Activated CD4-positive, alpha-beta T cell treated with anti-CD3 and anti-CD28 coated beads for 4 hours (primary cell): ENCODE measurements at regions not wholly inside any gene's neighbourhood (a gene's known extent, or its start where the extent isn't known, plus 50 kb on each side); places are given as distances from the start of the nearest gene placed in this dataset.
"Not testable (repeated sequence)": the region's sequence is repeated elsewhere in the genome, so short reads cannot be mapped to it uniquely, and the experiment has no call there.

Source experiments
- DNase-seq, 2 donors: peaks; one replicate each; pipeline ENCODE4 v3.0.0-alpha.2; 2020

DNA sequence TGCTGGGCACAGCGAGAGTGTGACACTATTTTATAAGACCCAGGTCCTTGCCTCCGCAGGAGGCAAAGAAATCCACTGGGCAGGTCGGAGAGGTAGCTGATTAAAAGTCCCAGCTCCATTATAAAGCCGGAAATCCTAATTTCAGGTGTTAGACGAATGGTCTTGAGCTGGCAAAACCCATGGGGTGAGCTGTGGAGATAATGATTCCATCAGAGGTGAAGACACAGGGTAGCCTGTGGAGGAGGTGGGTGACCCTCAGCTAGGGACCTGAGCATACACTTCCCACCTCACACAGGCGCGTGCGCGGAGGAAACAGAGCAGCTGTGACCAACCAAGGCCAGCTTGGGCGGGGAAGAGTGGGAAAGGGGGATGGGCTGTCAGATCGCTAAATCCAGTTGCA, 201.7 kb upstream of the CXCR4 start:
- no peak for DNase-seq

DNA sequence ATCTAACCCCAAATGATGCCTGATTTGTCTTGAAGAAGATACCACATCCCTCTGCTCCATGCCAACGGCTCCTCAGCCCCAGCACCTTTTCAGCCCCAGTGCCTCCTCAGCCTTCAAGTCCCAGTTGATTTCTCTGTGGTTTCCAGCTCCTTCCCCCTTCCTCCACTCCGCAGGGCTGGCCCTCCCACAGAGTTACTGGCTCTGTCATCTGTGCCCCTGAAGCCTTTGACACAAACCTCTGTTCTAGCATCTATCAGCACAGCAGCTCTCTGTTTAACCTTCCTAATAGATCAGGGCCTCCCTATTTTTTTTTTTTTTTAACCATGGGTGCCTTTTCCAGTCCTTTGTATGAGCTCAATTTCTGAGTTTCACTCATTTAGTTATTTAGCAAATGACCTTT, 201.3 kb upstream of the CXCR4 start:
- no peak for DNase-seq

DNA sequence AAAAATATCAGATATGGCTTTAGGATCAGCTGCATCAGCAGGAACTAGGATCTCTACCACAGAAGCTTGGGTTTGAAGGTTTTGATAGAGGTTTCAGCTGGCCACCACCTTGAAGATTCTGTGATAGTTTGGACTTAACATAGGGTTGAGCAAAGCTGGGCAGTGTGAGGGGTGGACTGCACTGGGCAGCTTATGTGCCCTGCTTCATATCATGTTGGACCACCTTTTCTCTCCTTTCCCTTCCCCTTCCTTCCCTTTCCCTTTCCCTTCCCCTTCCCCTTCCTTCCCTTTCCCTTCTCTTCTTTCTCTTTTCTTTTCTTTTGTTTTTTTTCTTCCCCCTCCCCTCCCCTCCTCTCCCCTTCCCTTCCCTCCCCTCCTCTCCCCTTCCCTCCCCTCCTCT, 196.3 kb upstream of the CXCR4 start:
- DNase-seq: no peak

DNA sequence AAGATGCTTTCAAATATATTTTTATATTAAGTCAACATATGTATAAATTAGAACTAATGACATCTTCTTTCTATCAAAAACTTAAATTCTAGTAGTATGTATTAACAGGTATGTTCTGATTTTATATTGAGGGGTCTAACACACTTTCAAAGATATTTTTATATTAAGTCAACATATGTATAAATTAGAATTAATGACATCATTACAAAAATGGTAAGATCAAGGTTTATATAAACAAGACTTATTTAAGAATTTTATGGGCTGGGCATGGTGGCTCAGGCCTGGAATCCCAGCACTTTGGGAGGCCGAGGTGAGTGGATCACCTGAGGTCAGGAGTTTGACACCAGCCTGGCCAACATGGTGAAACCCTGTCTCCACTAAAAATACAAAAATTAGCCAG, 194.6 kb upstream of the CXCR4 start:
- not testable (repeated sequence) for DNase-seq

DNA sequence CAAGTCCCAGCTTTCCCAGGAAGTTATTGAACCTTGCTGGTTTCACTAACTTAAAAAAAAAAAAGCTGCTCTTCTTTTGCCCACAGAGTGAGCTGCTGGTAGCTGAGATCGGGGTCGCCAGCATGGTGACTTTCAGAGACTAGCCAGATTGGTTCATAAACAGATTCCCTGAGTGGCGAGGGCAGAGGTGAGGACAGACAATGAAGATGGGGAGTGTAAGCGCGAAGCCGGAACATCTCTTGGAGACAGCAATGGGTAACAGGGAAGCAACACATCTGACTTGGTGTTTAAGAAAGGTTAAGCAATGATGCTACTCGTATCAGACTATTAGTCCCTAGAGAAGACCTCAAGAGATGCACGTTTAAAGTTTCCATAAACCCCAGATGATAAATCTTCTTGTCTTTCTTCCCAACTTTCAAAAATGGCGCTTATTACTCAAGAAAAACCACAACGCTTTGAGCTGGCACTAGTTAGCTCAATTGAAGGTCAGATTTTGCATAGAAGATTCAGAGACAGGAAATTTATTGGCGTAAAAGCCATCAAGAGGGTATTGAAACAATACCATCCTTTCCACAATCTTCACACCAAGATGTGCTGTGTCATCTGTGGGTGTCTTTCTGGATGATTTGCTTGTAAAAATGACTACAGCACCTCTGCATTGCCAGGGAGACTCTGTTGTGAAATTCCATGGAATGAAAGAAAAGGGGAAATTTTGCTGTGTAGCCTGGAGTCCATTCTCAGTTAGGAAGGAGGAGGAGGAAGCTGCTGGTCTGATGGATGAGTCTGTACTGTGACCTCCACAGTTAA, 193.1 kb upstream of the CXCR4 start:
- DNase-seq: peak; percentile 10 to 17

DNA sequence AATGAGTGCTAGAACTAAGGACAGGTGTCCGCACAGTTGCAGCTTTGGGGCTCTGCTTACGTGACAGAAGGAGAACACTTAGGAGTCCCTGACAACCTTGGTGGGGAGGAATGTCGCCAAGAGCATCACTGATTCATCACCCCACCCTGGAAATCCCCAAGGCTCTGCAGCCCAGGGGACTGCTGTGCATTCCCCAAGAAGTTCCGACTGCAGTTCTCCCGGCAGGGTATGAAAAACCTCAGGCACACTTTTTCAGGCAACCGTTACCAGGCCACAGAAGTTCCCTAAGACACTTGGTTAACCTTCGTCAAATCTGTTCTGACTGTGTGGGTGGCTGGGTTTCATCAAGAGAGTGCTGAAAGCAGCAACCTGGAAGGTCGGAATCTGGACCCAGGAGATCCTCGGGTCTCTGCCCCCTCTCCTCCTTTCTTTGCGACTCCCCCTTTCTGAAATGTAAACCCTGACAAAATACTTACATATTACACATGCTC, 192.1 kb upstream of the CXCR4 start:
- DNase-seq: peak in 1 of 2 donors; percentile 15

DNA sequence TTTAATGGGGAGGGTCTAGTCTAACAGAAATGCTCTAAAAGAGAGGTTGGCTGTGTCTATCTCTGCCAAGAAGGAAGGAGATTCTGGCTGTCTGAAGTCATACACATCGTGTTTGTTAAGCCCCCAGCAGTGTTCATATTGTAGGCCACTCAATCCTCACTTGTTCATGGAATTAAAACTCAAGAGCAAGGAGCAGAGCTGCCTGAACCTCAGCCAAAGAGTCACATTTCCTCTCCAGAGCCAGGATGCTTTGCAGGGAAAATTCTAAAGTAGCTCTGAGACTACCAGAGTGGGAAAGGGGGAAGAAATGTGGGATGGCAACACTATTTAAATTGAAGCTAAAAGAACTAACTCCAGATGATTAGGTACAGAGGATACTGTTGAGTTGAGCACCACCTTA, 190.7 kb upstream of the CXCR4 start:
- no peak for DNase-seq

DNA sequence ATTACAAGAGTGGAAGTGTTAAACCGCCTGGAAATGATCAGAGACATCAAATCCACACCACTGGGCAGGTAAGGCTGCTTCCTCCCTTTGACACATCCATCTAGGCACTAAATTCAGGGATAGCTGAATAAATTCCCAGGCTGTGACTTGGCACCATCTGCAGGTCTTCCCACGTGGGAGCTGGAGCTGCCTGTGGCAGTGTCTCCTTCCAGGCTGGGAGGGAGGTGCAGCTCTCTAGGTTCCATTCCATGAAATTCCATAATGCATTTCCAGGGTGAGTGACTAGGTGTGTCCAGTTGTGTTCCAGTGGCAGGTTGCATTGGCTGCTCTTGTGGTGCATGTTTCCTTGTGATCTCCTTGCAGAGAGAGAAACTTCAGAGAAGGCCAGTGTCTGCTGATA, 188.9 kb upstream of the CXCR4 start:
- no peak for DNase-seq

DNA sequence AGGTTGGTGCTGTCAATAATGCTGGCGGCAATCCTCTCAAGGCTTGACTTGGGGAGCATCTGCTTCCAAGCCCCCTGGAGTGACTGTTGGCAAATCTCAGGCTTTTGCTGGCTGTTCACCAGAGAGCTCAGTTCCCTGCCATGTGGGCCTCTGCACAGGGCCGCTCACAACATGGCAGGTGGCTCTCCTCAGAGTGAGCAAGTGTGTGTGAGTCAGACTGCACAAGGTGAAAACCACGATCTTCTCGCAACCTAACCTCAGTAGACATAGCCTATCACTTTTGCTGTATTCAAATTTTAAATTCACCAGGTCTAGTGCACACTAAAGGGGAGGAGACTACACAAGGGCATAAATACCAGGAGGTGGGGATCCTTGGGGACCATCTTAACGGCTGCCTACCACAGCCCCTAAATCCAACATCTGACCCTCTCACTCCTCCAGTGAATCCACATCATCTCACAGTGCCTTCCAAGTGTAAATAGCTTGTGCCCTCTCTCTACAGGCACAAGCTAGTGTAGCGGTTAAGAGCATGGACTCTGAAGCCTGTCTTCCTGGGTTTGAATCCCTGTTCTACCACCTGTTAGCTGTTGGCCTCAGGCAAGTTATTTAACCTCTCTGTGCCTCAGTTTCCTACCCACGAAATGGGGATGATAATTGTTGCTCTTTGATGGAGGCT, 187.7 kb upstream of the CXCR4 start:
- peak; percentile 37 to 54 for DNase-seq

DNA sequence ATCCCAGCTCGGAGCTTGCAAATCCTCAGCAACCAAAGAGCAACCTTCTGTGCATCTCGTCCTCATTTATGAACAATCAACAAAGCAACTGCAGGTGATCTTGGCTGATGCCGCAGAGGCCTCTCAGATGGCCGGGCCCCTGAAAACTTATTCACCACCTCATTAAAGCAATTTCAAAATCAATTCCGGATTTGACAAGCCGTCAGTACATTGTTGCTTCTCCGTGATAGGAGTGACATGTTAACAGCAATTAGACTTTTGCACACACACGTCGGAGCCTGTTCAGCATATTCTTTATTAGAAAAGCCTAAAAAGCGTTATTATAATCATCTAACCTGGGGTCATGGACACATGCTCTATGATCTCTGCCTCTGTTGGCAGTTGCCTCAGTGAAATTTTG, 183.1 kb upstream of the CXCR4 start:
- DNase-seq: no peak

DNA sequence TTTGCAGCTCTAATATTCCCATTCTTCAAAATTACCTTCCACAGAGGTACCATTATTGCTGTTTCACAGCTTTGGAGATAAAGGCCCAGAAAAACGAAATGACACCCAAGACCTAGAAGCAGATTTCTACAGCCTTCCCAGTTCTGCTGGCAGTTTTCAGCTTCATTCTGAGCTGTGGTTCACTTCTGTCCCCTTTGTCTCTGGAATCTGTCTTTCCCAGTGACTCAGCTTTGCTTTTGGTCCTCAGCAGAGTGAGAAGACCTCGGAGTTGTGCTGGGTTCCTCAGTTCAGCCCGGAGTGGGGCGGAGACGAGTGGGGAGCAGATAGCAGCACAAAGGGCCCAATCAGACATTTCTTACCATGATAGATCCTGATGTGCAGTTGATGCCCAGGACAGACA, 180.7 kb upstream of the CXCR4 start:
- no peak for DNase-seq

DNA sequence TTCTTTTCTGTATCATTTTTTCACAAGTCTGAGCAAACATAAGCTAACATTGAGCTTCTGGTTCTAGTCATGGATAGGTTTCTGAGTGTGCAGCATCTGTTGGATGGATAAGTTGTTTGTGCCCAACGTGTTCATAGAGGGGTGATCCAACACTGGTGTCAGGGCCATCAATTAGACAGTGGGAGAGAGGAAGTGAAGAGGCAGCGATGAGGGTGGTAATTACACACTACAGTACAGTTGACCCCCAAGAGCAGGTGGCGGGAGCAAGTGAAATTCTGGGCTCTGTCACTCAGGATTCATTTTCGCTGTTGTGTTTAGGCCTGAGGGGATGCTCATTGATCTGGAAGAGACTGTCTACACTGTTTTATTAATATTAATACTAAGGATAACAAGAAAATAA, 180.0 kb upstream of the CXCR4 start:
- DNase-seq: no peak

DNA sequence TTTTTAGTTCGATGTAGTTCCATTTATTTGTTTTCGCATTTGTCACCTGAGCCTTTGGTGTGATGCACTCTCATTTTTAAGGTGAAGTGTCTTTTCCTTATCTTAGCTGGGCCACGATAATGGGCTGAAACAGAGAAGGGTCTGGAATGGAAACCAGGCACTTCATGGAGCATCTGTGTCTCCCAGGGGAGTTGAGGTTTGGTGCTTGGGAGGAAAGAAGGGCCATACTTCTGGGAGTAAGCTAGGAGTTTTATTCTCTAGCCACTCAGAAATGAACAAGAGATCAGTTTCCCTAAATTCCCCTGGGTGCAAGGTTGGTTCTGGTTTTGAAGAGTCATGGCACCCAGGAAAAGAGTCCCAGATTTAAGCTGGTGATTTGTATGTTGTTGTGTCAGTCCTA, 179.4 kb upstream of the CXCR4 start:
- no peak for DNase-seq

DNA sequence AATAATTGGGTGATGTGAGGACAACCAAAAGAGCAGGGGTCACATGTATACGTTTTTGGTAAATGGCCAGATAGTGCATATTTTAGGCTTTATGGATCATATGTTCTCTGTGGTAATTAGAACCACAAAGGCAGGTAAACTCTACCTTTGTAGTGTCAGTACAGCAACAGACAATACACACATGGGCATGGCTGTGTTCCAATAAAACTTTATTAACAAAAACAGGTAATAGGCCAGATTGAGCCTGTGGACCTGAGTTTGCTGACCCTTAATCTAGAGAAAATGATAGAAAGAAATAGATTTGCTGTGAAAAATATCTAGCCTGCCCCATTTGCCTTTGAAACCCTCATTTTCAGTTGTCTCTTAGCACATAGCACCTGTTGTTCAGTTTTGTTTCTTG, 177.2 kb upstream of the CXCR4 start:
- DNase-seq: no peak

DNA sequence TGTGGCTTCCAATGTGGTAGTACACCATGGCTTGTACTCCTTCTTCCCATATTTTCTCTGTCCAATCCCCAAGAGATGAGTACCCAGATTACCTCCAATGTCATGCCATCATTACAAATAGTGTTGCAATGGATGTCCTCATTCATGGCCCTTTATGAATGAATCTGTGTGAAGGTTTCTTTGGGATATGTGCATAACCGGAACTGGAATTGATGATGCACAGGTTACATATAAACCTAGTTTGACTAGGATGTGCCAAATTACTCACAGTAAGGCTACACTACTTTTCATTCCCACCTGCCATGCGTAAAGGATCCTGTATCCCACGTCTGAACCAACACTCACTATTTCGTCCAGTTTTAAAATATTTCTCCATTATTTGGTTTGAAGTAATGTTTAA, 173.9 kb upstream of the CXCR4 start:
- DNase-seq: no peak

DNA sequence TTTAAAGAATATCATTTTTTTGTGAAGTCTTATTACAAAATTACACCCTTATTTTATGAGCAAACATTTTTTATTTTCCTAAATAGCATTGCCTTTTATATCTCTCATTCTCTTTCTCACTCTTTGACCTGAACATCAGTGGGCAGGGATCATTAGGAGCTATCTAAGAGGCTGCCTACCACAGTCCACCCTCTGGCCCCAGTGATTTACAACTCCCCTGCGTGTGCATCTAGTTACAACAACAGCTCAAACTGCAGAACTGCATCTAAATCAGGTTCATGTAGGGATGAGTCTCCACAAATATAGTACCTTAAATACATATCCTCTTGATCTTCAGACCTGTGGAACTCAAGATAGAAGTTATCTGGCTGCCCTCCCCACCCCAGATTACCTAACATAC, 172.4 kb upstream of the CXCR4 start:
- DNase-seq: no peak

DNA sequence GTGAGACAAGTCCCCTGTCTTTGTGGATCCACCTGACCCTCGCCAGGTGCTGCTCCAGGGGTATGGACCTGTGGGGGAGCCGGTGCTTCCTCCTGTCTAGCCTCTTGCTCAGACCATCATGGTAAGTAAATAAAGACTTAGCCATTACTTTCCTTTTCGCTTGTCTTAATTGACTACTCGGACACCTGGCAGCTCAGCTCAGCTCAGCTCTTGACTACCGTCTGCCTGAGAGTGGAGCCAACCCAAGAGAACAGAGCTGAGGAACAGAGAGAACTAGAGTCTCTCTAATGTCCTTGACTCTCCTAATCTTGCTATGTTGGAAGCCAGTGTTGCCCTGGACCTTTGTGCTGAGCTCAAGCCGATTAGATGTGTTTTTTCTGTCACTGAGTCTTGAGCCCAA, 170.3 kb upstream of the CXCR4 start:
- no peak for DNase-seq

DNA sequence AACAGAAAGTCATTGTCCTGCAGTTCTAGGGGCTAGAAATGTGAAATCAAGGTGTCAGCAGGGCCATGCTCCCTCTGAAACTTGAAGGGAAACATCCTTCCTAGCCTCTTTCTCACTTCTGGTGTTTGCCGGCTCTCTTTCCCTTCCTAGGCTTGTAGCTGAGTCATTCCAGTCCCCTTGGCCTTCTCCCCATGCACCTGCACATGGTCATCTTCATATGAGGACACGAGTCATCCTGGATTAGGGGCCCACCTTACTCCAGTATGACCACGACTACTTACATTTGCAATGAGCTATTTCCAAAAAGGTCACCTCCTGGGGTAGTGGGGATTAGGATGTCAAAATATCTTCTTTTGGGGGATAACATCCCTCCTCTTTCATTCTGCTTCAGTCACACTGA, 168.5 kb upstream of the CXCR4 start:
- DNase-seq: no peak

DNA sequence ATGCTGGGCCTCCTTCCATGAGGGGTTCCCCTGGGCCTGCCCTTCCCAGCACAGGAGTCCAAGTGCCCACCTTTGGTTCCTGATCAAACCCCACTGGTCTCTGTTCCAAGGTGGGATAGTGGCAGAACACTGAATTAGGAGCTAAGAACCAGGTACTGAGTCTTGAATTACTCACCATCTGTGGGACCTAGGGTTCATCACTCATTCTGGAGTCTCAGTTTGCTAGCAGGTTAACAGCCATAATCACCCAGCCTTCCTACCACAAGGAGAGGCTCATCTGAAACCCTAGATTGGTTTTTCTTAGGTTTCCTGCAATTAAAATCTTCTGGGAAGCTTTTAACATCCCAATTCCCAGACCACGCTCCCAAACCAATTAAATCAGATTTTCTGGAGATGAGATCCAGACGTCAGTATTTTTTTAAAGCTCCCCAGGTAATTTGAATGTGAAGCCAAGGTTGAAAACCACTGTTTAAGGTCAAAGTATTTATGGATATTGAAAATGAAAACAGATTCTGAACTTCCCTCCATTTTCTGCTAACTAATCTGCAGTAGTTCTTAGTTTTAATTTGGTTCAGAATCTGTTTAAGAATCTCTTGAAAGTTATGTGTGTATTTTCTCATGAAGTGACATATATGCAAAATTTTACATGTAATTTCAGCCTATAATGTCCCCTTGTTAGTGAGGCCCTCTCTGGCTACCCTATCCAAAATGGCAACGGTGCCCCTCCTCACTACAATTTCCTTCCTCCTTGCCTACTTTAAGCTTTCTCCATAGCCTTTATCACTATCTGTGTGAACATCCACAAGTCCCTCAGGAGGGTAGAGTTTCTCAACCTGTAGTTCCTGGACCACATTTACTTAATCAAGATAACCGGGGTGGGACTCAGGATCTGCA, 166.5 kb upstream of the CXCR4 start:
- no peak for DNase-seq

DNA sequence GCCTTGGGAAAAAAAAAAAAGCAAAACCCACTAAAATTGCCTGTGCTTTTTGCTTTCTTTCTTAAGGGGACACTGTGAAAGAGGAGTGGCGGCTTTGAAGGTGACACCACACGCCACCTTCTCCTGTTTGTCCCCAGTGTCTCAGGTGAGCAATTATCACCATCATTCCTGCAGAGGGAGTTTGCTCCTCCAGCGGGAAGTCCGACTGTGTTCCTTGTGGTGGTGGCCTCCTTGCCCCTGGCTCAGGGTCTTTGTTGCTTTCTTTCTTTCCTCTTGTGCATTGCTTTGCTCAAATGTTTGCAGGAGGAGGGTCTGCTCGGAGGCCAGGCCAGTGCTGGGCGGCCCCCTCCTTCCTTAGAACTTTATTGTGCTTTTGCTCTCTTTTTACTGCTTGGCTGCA, 164.3 kb upstream of the CXCR4 start:
- DNase-seq: no peak

DNA sequence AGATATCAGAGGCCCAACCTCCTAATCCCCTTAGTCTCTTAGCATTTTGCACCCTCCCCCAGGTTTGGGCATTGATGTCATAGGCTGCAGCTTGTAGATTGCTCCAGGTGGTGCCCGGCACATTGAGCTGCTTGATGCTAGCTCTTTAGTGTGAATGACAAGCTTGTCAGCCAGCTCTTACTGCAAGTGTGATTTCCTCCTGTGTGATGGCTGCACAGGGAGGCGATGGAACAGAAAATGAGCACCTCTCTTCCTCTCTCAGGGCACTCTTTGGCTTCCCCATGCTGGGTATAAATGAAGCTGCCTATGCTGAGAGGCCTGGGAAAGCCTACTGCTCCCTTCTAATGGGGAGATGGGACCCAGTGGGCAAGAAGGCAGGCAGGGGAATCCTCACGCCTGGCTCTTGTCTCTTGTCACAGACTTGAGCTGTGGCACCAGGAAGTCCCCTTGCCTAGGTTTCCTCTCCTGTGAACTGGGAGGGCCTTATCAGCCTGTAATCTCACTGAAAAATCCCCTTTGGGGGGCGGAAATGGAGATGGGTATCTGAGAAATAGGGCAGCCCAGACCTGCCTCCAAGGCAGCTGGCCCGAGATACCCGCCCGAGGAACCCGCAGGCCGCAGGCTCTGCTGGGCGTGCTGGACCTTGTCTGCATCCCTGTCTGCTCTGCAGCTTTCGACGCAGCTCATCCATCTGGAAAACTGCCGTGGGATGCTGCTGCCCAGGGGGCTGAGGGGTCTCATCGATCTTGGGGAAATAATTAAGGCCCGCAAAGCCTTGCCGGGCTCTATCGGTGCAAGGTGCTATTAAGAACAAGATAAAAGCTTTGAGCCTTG, 163.5 kb upstream of the CXCR4 start:
- DNase-seq: peak; percentile 35 to 40

DNA sequence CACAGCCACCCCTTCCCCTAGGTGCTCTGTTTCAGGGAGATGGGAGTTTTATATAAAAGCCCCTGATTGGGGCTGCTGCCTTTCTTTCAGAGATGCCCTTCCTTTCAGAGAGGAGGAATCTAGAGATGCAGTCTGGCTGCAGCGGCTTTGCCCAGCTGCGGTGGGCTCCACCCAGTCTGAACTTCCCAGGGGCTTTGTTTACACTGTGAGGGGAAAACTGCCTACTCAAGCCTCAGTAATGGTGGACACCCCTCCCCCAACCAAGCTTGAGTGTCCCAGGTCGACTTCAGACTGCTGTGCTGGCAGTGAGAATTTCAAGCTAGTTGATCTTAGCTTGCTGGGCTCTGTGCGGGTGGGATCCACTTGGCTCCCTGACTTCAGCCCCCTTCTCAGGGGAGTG, 148.4 kb upstream of the CXCR4 start:
- not testable (repeated sequence) for DNase-seq

DNA sequence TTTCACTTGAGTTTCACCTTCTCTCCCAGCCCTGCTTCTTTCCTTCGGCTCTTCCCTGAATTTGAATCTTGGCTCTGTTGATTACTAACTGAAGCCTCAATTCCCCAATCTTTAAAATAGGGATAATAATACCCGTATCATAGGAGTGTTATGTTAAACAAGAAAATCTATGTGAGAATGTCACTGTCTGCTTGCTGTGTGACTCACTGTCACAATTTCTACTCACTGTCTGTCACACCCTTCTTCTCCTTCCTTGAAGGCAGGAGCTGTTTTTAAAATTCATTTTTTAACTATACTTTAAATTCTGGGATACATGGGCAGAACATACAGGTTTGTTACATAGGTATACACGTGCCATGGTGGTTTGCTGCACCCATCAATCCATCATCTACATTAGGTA, 141.6 kb upstream of the CXCR4 start:
- no peak for DNase-seq
